ENCODE measurements at regions not wholly inside any gene's neighbourhood (a gene's known extent, or its start where the extent isn't known, plus 50 kb on each side); places are given as distances from the start of the nearest gene placed in this dataset.

GRCh38 chr3:144546539-144546938 is 574.9 kb downstream of the DIPK2A start:
- TF ChIP-seq CTCF (IDR thresholded peaks at IDR 0.05; ENCODE audit: extremely low read depth, missing control alignments) = no peak
- no peak for DNase-seq (ENCODE audit: low spot score)

- TF ChIP-seq CTCF (IDR thresholded peaks at IDR 0.05; ENCODE audit: extremely low read depth, missing control alignments) = no peak
- no peak for DNase-seq (ENCODE audit: low spot score)
These were observed 576.7 kb downstream of the DIPK2A start for GRCh38 chr3:144548346-144548745.

- DNase-seq (ENCODE audit: low spot score) = no peak
- TF ChIP-seq CTCF (IDR thresholded peaks at IDR 0.05; ENCODE audit: extremely low read depth, missing control alignments) = no peak
These were observed 577.5 kb downstream of the DIPK2A start for GRCh38 chr3:144549166-144549565.

- TF ChIP-seq CTCF (IDR thresholded peaks at IDR 0.05; ENCODE audit: extremely low read depth, missing control alignments) = no peak
- DNase-seq (ENCODE audit: low spot score) = no peak
These were observed 580.9 kb downstream of the DIPK2A start for GRCh38 chr3:144552346-144553057.

GRCh38 chr3:144553301-144553700 is 581.7 kb downstream of the DIPK2A start:
- TF ChIP-seq CTCF (IDR thresholded peaks at IDR 0.05; ENCODE audit: extremely low read depth, missing control alignments) = no peak
- no peak for DNase-seq (ENCODE audit: low spot score)

GRCh38 chr3:144554889-144555288 is 583.3 kb downstream of the DIPK2A start:
- no peak for TF ChIP-seq CTCF (IDR thresholded peaks at IDR 0.05; ENCODE audit: extremely low read depth, missing control alignments)
- no peak for DNase-seq (ENCODE audit: low spot score)

- TF ChIP-seq CTCF (IDR thresholded peaks at IDR 0.05; ENCODE audit: extremely low read depth, missing control alignments) = no peak
These were observed 584.8 kb downstream of the DIPK2A start for GRCh38 chr3:144556392-144556791.

More at GRCh38 chr3:144556392-144556791, 584.8 kb downstream of the DIPK2A start:
- peak; percentile 16 for DNase-seq (ENCODE audit: low spot score)
